GM21390 (cell line): ENCODE measurements at regions not wholly inside any gene's neighbourhood (a gene's known extent, or its start where the extent isn't known, plus 50 kb on each side); places are given as distances from the start of the nearest gene placed in this dataset.

Experiments
- ATAC-seq: cut with Tn5 transposase; IDR thresholded peaks from one replicate; pipeline ENCODE4 v1.9.1; 2021; ENCODE audit not compliant: unreplicated experiment

- no peak for ATAC-seq
Observed at GRCh38 chr12:63321373-63321772, 170.4 kb upstream of the AVPR1A start.

DNA sequence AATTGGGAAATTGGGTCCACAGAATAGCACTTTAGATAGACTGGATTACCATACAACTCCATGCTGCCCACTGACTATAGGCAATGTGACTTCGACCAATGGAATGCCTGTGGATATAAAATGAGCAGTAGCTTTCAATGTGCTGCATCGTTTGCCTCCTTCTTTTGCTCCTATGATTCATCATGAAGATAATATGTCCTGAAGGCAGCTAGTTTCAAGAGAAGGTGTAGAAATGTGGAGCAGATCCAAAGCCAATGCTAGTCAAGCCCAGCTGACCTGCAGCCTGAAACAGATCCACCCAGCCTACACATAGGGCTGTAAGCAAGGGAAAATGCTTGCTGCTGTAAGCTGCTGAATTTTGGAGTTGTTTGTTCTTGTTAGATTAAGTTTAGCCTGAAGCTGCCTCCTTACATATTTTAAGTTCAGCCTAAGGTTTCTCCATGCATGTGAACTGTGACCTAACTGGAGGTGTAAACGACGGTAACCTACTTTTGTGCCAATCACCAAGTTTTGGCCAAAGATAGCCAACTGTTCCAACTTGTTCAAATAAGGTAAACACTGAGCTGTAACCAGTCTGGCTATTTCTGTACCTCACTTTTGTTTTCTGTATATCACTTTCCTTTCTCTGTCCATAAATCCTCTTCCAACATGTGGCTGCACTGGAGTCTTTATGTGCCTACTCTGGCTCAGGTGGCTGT, 169.1 kb upstream of the AVPR1A start:
- no peak for ATAC-seq

- ATAC-seq: peak; percentile 83
Observed at GRCh38 chr12:63319386-63319785, 168.4 kb upstream of the AVPR1A start.

- peak; percentile 41 for ATAC-seq
Observed at GRCh38 chr12:63318933-63319332, 167.9 kb upstream of the AVPR1A start.

- ATAC-seq: no peak
Observed at GRCh38 chr12:63318313-63318712, 167.3 kb upstream of the AVPR1A start.

DNA sequence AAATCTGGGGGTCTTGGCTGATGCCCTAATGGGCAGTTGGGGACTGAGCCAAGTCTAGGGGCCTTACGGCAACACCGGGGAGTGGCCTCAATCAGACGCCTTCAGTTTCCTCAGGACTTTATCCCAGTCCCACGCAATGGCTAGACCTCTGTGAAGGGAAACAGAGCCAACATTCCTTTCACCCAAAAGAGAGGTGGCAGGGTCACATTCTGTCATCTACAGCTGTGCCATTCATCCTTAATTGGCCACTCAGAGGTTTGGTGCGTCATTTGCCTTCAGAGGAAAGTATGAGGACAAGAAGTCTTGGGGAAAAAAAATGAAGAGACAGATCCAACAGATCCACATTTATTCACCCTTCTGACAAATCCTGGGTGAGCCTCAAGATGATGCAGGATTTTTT, 166.9 kb upstream of the AVPR1A start:
- no peak for ATAC-seq

DNA sequence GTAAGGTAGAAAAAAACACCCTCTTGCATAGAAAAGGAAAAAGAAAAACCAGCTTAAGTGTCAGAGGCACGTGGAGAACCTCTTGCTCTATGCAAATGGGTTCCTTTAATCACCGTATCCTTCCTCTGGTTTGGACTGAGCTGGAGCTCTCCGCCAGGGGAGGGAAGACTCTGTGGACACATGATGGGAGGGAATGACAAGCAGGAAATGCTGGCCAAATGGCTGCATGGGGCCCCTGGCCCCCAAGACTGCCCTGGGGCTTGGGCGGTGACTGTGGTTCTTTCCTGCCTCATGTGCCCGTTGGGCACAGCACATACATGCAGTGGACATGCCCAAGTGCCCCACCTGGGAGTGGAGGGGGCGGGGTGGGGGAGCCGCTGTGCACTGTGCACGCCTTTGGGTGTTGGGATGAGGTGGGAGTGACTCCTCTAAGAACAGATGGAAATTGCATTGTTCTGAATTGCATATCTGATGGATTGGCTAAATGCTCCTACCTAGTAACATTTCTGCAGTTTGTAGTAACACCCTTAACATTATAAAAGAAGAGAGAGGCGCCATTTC, 166.4 kb upstream of the AVPR1A start:
- no peak for ATAC-seq

DNA sequence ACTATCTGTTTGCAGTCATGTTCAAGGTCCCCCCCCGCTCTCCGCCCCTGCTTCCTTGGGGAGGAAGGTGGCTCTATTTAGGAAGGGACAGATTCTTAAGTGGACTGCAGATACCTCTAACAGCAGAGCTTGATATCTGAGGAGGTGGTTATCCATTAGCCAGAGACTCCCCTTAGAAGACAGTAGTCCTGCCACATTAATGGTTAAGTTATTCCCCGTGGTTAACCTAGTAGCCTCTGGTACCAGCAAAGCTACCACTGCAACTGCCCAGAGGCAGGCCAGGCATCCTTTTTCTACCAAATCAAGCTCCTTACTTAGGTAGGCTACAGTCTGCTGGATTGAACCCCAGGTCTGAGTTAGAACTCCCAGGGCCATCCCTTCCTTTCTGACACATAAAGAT, 162.1 kb upstream of the AVPR1A start:
- no peak for ATAC-seq

GRCh38 chr12:63308671-63309070, 157.7 kb upstream of the AVPR1A start:
- ATAC-seq: no peak

DNA sequence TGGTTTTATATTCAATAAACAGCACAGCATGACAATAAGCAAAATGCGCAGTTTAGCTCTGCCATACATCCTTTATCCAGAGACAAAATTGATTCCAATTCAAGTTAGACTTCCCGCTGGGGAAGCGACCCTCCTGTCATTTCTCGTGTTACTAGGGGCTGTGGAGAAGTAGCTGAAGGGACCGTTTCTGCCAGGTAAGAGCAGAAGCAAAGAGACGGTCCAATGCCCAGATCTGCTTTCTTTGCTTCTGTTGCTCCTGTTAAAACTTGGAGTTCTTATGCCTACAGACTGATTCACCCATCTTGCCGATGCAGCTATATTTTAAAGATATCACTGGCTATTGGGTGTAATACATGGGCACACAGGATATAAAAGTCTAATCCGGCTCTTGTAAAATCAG, 156.8 kb upstream of the AVPR1A start:
- ATAC-seq: no peak

DNA sequence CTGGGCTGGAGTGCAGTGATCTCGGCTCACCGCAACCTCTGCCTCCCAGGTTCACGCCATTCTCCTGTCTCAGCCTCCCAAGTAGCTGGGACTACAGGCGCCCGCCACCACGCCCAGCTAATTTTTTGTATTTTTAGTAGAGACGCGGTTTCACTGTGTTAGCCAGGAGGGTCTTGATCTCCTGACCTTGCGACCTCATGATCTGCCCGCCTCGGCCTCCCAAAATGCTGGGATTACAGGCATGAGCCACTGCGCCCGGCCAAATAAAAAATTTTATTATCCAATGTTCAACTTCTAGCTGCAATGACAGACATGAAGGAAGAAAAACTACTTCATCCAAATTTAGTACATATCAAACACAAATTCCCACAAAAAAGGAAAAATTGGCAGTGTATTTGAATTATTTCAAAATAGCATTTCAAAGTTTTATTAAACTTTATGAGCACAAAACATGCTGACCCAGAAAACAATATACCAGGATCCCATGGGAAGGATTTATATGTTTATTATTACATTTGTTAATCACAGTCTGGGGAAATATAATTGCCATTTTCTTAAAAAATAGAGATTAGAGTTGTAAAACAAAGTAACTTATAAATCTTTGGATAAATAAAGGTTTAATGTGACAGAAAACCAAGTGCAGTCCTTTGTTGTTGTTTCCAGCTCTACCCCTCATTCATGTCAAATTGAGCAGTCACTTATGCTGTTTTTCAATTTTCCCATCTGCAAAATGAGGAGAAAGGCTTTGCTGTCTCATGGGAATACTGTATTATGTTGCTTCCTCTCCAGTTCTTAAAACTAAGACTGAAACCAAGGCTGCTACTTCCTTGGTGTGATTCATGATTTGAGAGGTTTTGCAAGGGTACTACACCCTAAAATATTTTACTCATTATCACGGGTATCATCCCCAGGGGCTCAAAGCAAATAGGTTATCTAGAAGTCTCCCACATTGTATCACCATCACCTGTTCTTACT, 155.2 kb upstream of the AVPR1A start:
- ATAC-seq: peak; percentile 38

- peak; percentile 35 for ATAC-seq
Observed at GRCh38 chr12:63304887-63305316, 153.9 kb upstream of the AVPR1A start.

- peak; percentile 33 for ATAC-seq
Observed at GRCh38 chr12:63302941-63303536, 152.0 kb upstream of the AVPR1A start.

DNA sequence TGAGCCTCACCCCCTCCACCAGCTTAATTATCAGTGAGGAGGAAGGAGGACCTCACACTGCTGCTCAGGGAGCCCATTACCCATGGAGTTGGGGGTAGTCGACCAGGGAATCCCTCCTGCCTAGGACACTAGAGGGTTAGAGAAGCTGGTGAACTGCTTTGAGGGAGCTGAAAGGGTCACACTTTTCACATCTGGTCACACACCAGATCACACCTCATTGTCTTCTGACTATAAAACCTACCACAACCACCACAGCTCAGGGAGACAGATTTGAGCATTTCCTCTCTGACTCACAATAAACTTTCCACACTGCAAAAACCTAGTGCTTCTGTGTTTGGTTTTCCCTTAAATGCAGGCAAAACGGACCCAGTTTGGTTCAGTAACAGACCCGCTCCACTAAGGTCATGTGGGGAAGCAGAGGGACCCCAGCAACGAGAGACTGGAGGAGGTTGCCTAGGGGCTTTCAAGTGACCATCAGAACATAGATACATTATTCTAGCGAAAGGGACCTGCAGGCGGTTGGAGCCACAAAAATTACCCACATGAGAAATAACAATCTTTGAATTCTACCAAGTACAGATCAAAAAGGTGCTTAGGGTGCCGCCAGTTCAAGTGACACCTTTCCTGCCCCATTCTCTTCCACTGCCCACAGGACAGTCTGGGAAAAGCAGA, 151.4 kb upstream of the AVPR1A start:
- ATAC-seq: peak; percentile 81

DNA sequence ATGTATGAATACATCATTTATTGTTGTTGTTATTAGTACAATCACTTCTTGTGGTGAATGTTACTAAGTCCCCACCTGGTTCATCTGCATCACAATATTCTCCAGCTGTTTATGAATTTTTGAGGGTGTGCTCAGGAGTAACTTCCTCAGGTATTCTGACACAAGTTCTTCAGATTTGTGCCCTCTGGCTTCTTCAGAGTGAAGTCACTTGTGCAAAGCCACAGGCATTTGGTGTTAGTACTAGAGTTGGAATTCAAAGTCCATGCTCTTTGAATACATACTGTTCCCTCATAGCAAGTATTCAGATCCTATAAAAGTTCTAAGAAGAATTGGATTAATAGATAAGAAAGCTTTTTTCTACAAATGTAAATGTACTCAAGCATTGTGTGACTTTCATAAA, 150.3 kb upstream of the AVPR1A start:
- no peak for ATAC-seq

DNA sequence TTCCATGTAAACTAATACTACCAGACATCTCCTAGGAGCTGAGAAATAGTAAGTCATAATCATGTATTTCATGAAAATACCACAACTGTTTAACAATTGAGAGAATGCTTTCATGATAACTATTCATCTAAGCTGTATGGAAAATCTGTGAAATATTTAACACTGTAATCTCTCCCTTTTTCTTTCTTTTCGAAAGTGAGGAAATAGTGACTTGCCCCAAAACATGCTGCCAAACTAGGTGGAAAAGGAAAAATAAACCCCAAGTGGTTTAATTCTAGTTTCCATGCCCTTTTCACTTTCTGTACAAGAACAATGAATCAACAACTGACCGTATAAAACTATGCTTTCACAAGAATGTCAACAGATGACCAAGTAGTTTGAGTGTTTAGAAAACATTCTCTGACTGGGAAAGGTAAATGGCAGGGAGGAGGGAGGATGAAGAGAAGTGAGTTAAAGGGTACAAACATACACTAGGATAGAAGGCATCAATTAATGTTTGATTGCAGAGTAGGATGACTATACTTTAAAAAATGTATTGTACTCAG, 147.5 kb upstream of the AVPR1A start:
- ATAC-seq: no peak

GRCh38 chr12:63294327-63294632, 143.3 kb upstream of the AVPR1A start:
- ATAC-seq: peak; percentile 80

DNA sequence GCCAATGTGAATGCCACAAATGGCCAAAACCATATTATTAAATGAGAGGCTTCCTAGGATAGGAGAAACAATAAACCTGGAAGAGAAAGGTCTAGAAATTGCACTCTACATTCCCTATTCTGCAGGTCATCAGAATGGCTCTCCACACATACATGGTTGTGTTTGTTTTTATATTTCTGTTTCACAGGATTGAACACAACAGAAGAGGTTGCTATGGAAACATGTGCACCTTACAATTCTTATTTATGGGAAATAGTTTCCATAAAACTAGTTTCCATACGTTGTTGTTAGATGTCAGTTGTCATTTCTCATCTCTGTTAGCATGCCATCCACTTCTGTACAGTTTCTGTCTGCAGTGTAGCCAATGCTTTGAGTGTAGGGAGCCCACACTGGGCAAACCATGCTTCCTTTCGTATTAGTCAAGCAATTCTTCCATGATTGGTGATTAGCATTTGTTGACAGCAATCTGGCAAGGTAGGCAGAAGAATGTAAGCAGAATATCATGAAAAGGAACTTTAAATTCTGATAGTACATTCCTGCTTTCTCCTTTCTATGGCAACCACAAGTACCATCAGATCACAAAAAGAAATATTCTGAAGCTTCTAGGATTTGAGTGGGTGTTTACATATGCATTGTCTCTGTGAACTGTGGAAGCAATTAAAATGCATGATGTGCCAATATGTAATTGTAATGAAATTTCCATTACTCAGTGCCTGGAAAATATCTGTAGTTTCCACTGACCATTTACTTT, 141.6 kb upstream of the AVPR1A start:
- no peak for ATAC-seq

DNA sequence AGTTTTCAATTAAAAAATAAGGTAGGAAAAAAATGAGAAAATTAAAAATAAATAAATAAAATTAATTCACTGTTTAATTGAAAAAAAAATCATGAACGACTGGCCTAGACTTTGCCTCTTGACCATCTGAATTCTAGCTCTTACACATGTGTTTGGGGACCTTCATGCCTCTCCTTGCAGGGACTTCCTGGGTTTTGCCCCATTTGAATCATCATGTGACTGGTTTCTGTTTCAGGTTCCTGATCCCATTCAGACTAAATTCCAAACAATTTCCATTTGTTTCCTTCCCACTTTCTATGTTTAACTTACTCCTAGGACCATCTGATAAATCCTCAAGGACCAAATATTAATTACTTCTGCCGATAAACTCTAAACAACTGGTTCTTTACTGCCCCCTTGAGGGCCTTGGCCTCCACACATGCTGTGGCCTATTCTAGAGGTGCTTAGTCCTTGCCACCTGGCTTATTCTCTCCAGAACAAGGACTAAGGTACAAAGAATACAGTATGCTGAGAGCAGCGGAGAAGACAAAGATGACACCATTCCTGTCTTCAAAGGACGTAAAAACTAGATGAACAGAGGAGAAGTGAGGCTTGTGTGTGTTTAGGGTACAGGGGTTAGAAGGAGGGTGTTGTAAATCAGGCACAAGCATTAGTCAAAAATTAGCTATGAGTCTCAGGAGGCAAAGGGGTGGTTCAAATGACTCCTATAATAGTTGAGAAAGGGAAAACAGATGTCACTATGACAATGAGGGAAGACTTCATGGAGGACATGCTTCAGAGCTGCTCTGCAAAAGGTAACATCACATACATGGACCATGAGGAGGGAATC, 125.8 kb upstream of the AVPR1A start:
- ATAC-seq: peak; percentile 86
